Muscle layer of duodenum (tissue), 2 donors: ENCODE measurements at regions not wholly inside any gene's neighbourhood (a gene's known extent, or its start where the extent isn't known, plus 50 kb on each side); places are given as distances from the start of the nearest gene placed in this dataset.
"Not testable (repeated sequence)": the region's sequence is repeated elsewhere in the genome, so short reads cannot be mapped to it uniquely, and the experiment has no call there.

Experiments
- H3K27ac ChIP-seq: one replicate; pipeline ENCODE4 v1.7.0; 2013; ENCODE audit warnings: mild to moderate bottlenecking, low read length
- H3K27me3 ChIP-seq: one replicate; pipeline ENCODE4 v1.7.0; 2013; ENCODE audit warnings: low read depth, mild to moderate bottlenecking, control low read depth, low read length
- H3K36me3 ChIP-seq, 2 donors: one replicate each; pipeline ENCODE4 v1.7.0; 2013; ENCODE audit warnings: low read length in 2 of 2, control low read depth in 1 of 2, mild to moderate bottlenecking in 1 of 2; ENCODE audit not compliant: insufficient read depth in 2 of 2, control insufficient read depth in 1 of 2
- H3K4me1 ChIP-seq, 2 donors: one replicate each; pipeline ENCODE4 v1.7.0; 2013; ENCODE audit warnings: low read length in 2 of 2, mild to moderate bottlenecking in 2 of 2, control low read depth in 1 of 2, moderate library complexity in 1 of 2; ENCODE audit not compliant: insufficient read depth in 2 of 2, control insufficient read depth in 1 of 2
- H3K4me3 ChIP-seq, 2 donors: one replicate each; pipeline ENCODE4 v1.7.0; 2013; ENCODE audit warnings: low read length in 2 of 2, low read depth in 1 of 2, mild to moderate bottlenecking in 1 of 2
- H3K9me3 ChIP-seq, 2 donors: one replicate each; pipeline ENCODE4 v1.7.0; 2013; ENCODE audit warnings: low read length in 2 of 2, control low read depth in 1 of 2, mild to moderate bottlenecking in 1 of 2; ENCODE audit not compliant: control insufficient read depth in 1 of 2
- donor health status: healthy.

DNA sequence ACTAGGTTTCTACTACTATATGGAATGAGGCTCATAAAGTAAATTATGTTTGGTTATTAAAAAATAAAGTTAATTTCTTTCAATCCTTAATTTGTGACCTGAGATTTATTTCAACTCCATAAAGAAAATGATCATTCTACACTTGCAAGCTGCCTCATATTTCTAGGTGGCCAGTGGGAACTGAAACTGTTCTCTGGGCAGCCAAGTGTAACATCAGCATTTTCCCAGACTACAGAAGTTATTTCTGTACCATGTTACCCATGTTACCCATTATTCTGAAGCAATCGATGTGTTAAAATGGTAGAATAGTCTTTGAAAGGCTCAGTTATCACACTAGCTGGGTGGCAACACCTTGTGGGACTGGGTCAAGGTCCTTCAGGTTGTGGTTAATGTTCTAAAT, 139.3 kb upstream of the FBXO11 start:
- no peaks in the 10 kb centered on the region for H3K9me3 ChIP-seq
- no peak overlapping the region for H3K27ac ChIP-seq
- H3K27me3 ChIP-seq = no peaks in the 10 kb centered on the region
- no peaks in the 10 kb centered on the region for H3K4me1 ChIP-seq
- H3K4me3 ChIP-seq = no peak overlapping the region
- H3K36me3 ChIP-seq = no peaks in the 10 kb centered on the region

DNA sequence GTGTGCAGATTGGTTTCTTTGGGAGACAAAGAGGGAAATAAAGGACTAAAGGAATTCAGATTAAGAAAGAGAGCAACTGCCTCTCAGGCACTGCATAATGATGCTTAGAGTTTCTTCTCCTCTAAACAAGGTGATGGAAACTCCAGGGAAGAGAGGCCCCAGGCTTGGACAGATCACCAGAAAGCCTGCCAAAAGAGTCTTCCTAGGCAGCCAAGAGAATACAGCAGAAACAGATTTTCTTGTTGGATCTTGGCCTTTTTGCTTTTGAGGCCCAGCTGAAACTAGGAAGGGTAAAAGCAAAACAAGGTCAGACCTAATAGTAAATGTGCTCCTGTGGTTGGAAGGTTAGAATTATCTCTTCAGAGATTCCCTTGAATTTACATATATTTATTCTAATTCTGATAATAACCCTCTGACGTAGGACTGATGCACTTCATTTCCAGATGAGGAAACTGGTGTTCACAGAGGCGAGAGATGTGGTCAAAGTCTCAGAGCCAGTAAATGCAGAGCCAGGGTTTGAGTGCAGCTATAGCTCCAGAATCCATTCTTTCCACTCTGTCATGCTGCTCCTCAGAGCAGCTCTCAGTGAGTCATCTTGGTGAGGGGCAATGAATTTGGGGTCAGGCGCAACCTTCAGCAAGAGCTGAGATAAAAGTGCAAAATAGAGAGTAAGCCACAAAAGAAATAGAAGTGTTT, 142.3 kb upstream of the FBXO11 start:
- Histone ChIP-seq H3K36me3 (no peaks in the 10 kb centered on the region), H3K9me3 (no peaks in the 10 kb centered on the region), H3K27ac (no peak overlapping the region), H3K27me3 (no peaks in the 10 kb centered on the region), H3K4me3 (no peak overlapping the region), H3K4me1 (no peaks in the 10 kb centered on the region)

DNA sequence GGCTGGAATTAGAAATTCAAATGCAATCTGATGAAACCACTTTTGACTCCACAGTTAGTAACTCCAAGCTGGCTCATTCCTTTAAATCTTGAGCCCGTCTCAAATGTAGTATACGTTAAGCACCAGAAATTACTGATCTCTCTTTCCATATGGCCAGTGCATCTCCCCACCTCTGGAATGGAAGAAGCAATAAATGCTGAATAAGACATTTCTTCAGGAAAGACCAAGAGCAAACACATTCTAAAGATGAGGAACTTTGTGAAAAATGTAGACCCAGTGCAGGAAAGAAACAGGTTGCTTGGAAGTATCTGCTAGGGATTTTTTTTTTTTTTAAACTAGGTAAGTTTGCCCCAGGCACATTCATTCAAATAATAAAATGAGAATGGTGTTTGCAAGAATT, 143.1 kb upstream of the FBXO11 start:
- no peak overlapping the region for H3K4me3 ChIP-seq
- H3K9me3 ChIP-seq = no peaks in the 10 kb centered on the region
- H3K27me3 ChIP-seq = no peaks in the 10 kb centered on the region
- H3K4me1 ChIP-seq = no peaks in the 10 kb centered on the region
- no peaks in the 10 kb centered on the region for H3K36me3 ChIP-seq
- no peak overlapping the region for H3K27ac ChIP-seq

DNA sequence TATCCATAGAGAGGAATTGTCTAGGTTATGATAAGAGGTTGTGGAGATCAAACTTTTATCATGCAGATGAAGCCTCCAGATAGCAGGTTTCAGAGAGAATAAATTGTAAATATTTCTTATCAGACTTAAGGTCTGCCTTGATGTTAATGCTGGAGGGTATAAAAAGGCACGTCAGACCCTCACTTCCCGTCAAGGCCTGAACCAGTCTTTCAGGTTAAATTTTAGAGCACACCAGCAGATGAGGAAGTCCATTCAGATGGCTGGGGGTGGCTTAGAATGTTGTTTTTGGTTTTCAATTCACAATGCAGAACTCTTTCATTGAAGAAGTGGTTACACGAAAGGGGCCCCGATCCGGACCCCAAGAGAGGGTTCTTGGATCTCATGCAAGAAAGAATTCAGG, 144.4 kb upstream of the FBXO11 start:
- Histone ChIP-seq H3K4me1 (no peaks in the 10 kb centered on the region), H3K36me3 (no peaks in the 10 kb centered on the region), H3K27me3 (no peaks in the 10 kb centered on the region), H3K9me3 (no peaks in the 10 kb centered on the region), H3K4me3 (no peak overlapping the region), H3K27ac (no peak overlapping the region)

DNA sequence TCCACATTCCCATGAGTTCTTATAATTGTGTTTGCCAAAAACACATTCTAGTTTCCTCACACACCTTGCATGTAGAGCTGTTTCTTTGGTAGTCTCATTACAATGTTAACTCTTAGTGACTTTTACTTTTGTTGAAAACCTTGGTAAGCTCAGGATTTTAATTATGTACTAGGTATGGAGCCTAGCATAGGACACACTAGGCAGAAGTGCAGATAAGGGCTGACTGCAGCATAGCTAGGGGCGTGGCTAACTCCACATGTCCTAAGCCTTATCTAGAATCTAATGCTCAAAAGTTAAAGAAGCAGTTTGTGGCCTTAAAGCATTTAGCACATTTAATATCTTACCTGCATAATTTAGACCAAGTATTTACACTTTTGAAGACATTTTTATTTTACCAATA, 153.7 kb upstream of the FBXO11 start:
- Histone ChIP-seq H3K4me3 (no peak overlapping the region), H3K27me3 (no peaks in the 10 kb centered on the region), H3K9me3 (no peaks in the 10 kb centered on the region), H3K27ac (no peak overlapping the region), H3K4me1 (no peaks in the 10 kb centered on the region), H3K36me3 (no peaks in the 10 kb centered on the region)

DNA sequence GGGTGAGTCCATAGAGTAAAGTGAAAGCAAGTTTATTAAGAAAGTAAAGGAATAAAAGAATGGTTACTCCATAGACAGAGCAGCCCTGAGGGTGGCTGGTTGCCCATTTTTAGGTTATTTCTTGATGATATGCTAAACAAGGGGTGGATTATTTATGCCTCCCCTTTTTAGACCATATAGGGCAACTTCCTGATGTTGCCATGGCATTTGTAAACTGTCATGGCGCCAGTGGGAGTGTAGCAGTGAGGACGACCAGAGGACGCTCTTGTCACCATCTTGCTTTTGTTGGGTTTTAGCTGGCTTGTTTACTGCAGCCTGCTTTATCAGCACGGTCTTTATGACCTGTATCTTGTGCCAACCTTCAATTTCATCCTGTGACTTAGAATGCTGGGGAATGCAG, 155.4 kb upstream of the FBXO11 start:
- H3K4me1 ChIP-seq, H3K9me3 ChIP-seq, H3K4me3 ChIP-seq, H3K36me3 ChIP-seq, H3K27me3 ChIP-seq, H3K27ac ChIP-seq: not testable (repeated sequence)

DNA sequence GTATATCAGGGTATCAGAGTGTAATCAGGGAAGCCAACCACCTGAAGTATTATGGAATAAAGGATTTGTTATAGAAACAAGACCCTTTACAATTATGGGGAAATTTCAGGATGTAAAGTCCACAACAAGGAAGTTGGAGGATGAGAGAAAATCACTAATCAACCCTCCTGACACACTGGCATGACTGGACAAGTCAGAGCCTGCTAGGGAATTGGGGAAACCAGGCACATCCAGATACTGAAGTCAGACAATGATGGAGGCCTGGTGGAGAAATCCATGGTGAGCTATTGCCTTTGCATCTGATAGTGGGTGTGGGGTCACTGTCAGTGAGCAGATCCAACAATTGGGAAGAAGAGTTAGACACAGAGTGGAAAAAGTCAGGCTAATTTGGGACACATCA, 158.8 kb upstream of the FBXO11 start:
- H3K4me1 ChIP-seq = no peaks in the 10 kb centered on the region
- H3K27ac ChIP-seq = no peak overlapping the region

DNA sequence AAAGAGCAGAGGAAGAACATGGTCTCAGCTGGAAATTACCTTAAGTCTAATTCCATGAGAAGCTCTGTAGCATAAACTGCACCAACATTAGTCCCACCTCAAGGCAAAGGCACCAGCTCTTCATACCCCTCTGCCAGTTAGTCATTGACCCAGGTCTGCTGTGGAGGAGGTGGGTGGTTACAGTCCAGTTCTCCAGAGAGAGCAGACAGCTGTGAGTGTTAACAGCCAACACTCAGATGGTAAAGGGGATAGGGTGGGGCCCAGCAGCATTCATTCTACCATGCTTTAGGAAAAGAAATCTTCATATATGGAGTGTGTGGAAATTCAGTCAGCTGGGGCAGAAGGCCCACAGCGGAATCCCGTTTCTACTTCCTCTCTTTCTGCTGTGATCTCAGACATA, 159.7 kb upstream of the FBXO11 start:
- Histone ChIP-seq H3K27ac (no peak overlapping the region), H3K27me3 (no peaks in the 10 kb centered on the region), H3K36me3 (no peaks in the 10 kb centered on the region), H3K4me1 (no peaks in the 10 kb centered on the region), H3K4me3 (no peak overlapping the region), H3K9me3 (no peaks in the 10 kb centered on the region)

More for the DNA sequence above, 158.8 kb upstream of the FBXO11 start:
- H3K4me3 ChIP-seq = no peak overlapping the region
- H3K9me3 ChIP-seq = no peaks in the 10 kb centered on the region
- no peaks in the 10 kb centered on the region for H3K36me3 ChIP-seq
- no peaks in the 10 kb centered on the region for H3K27me3 ChIP-seq

DNA sequence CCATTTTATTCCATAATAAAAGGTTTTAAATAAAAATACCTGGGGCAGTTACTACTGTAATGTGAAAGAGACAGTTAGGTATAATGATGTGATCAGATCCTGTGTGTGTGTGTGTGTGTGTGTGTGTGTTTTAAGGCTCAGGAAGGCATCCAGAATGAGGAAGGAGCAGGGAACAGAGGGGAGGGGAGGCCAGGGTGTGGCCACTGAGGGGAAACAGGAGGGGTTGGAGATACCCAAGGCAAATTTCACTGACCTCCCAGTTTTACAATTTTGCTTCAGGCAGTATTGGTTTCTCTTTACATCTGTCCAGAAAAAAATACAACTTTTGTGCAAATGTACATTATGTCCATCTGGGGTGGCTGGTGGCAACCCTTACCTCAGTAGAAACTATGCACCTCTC, 163.5 kb upstream of the FBXO11 start:
- no peaks in the 10 kb centered on the region for H3K9me3 ChIP-seq
- no peak overlapping the region for H3K27ac ChIP-seq
- H3K27me3 ChIP-seq = no peaks in the 10 kb centered on the region

DNA sequence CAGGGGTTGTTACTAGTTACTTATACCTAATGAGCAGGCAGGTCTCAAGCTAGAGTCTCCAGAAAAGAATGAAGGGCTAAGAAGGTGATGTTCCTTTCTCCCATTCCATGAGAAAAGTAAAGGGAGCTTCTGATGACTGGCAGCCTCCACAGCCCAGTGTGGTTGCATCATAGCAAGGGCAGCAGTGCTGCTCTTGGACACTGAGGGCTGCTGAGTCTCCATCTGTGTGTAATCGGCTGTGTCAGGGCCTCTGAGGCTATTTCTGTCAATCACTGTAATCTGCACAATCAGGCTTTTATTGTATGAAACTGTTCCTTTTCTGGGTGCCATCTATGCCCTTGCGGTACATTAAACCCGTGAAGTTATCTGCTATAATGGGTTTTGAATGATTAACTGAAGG, 164.1 kb upstream of the FBXO11 start:
- Histone ChIP-seq H3K27ac (no peak overlapping the region), H3K4me1 (no peaks in the 10 kb centered on the region), H3K9me3 (no peaks in the 10 kb centered on the region), H3K27me3 (no peaks in the 10 kb centered on the region), H3K36me3 (no peaks in the 10 kb centered on the region), H3K4me3 (no peak overlapping the region)

More for the DNA sequence above, 163.5 kb upstream of the FBXO11 start:
- no peaks in the 10 kb centered on the region for H3K36me3 ChIP-seq
- no peak overlapping the region for H3K4me3 ChIP-seq
- H3K4me1 ChIP-seq = no peaks in the 10 kb centered on the region

DNA sequence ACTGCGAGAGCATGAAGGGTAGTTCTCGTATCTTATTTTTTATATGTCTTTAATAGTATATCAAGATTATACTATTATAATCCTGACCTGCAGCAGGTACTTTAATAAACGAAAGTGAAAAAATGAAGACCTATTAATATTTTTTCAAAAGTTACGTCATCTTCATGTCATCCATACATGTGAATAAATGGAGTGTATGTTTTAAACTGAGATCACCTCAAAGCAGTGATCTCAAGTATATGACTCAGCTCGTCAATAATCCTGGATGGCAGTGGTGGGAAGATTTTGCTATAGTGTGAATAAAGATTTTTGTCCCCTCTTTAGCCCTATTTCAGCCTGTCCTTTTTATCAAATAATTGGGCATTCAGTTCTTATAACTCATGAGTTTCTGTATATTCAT, 166.3 kb upstream of the FBXO11 start:
- Histone ChIP-seq H3K4me3 (no peak overlapping the region), H3K27ac (no peak overlapping the region), H3K9me3 (no peaks in the 10 kb centered on the region), H3K36me3 (no peaks in the 10 kb centered on the region), H3K4me1 (no peaks in the 10 kb centered on the region), H3K27me3 (no peaks in the 10 kb centered on the region)

DNA sequence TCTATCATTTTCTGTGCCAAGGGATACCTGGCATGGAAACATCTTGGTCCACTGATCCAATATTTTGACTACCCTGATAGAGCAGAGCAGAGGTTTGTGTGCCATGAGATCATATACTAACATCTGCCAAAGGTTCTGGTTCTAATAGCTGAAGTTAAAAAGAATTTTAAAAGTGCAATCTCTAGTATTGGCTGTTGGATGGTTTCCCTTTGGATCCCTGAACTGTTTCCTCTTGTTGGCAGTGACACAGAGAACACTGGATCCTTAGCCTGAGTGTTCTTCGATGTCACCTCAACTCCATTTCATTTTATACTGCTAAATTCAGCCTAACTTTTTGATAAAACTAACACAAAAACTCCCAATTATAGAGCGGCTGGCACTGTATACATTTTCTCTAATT, 169.3 kb upstream of the FBXO11 start:
- Histone ChIP-seq H3K27me3 (no peaks in the 10 kb centered on the region), H3K27ac (no peak overlapping the region), H3K4me1 (no peaks in the 10 kb centered on the region), H3K4me3 (no peak overlapping the region), H3K9me3 (no peaks in the 10 kb centered on the region), H3K36me3 (no peaks in the 10 kb centered on the region)
